ENCODE measurements at regions not wholly inside any gene's neighbourhood (a gene's known extent, or its start where the extent isn't known, plus 50 kb on each side); places are given as distances from the start of the nearest gene placed in this dataset.

DNA sequence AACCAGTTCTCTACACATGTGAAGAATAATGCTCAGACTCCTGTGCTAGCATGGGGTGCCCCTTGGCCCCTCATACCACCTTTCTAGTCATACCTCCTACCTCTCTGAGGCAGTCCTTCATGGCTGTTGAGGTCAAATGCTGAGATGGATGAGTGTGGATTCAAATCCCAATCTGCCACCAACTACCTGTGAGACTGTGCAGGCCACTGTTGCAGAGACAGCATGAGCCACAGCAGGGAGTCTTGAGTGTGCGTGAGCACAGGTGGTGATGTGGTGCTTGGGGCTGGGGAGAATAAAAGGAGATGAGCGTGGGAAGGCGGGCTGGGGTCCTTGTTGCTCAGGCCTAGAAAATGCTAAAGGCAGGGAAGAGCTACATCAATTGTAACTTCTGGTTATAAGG, 218.0 kb upstream of the E2F8 start:
- TF ChIP-seq POLR2AphosphoS5 (IDR thresholded peaks at IDR 0.05; ENCODE audit: low read depth, low read length) (no peak), SIN3A (IDR thresholded peaks at IDR 0.05; ENCODE audit: borderline replicate concordance, insufficient read depth, low read length) (no peak), TAF1 (IDR thresholded peaks at IDR 0.05; ENCODE audit: borderline replicate concordance, insufficient read depth, low read length) (no peak), FOXP2 (optimal IDR thresholded peaks at IDR 0.05; ENCODE audit: borderline replicate concordance, extremely low read depth, extremely low read length, insufficient read depth) (no peak)
- TF ChIP-seq, protein P1, sequence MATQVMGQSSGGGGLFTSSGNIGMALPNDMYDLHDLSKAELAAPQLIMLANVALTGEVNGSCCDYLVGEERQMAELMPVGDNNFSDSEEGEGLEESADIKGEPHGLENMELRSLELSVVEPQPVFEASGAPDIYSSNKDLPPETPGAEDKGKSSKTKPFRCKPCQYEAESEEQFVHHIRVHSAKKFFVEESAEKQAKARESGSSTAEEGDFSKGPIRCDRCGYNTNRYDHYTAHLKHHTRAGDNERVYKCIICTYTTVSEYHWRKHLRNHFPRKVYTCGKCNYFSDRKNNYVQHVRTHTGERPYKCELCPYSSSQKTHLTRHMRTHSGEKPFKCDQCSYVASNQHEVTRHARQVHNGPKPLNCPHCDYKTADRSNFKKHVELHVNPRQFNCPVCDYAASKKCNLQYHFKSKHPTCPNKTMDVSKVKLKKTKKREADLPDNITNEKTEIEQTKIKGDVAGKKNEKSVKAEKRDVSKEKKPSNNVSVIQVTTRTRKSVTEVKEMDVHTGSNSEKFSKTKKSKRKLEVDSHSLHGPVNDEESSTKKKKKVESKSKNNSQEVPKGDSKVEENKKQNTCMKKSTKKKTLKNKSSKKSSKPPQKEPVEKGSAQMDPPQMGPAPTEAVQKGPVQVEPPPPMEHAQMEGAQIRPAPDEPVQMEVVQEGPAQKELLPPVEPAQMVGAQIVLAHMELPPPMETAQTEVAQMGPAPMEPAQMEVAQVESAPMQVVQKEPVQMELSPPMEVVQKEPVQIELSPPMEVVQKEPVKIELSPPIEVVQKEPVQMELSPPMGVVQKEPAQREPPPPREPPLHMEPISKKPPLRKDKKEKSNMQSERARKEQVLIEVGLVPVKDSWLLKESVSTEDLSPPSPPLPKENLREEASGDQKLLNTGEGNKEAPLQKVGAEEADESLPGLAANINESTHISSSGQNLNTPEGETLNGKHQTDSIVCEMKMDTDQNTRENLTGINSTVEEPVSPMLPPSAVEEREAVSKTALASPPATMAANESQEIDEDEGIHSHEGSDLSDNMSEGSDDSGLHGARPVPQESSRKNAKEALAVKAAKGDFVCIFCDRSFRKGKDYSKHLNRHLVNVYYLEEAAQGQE (IDR thresholded peaks at IDR 0.05; ENCODE audit: insufficient read depth in 1 of 2, low read depth in 2 of 2, low read length in 2 of 2) = no peak

All from PFSK-1 (cell line).